ENCODE measurements at regions not wholly inside any gene's neighbourhood (a gene's known extent, or its start where the extent isn't known, plus 50 kb on each side); places are given as distances from the start of the nearest gene placed in this dataset.
"Not testable (repeated sequence)": the region's sequence is repeated elsewhere in the genome, so short reads cannot be mapped to it uniquely, and the experiment has no call there.

DNA sequence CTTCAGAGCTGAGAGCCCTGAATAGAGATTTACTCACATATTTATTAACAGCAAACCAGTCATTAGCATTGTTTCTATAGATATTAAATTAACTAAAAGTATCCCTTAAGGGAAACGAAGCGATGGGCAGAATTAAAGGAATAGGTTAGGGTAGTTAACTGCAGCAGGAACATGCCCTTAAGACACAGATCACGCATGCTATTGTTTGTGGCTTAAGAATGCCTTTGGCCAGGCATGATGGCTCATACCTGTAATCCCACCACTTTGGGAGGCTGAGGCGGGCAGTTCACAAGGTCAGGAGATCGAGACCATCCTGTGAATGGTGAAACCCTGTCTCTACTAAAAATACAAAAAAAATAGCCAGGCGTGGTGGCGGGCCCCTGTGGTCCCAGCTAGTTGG is 310.9 kb upstream of the MEX3C start:
- 14% methylated on average over 7 of the region's 7 CpGs for WGBS (ENCODE audit: insufficient coverage, insufficient replicate concordance, low lambda C conversion rate, missing lambda C conversion rate)
- FAIRE-seq; CTCF ChIA-PET; SMC1A ChIA-PET (ENCODE audit: uncharacterized antibody, unreplicated experiment); H3K9me3 ChIP-seq (replicated peaks; ENCODE audit: control insufficient read depth, insufficient read depth, low read length); RAD21 ChIA-PET (ENCODE audit: unreplicated experiment); ATAC-seq; H3K4me2 ChIP-seq (ENCODE audit: control insufficient read depth, insufficient read depth); intact Hi-C loops (cut with micrococcal nuclease; ENCODE audit: unreplicated experiment); H3K27me3 ChIP-seq (replicated peaks in 1 of 2; ENCODE audit: control insufficient read depth in 2 of 2, insufficient read depth in 2 of 2, low read length in 1 of 2); H4K20me1 ChIP-seq (ENCODE audit: control insufficient read depth, insufficient read depth); H3K79me2 ChIP-seq (ENCODE audit: control insufficient read depth, insufficient read depth, low read length); H3K4me1 ChIP-seq (ENCODE audit: control insufficient read depth, insufficient read depth, low read length); BruUV-seq (replicated peaks); DNase-seq (ENCODE audit: low read depth, low spot score); H3K36me3 ChIP-seq (ENCODE audit: control insufficient read depth in 2 of 2, insufficient read depth in 2 of 2, low read length in 1 of 2); H3K27ac ChIP-seq (ENCODE audit: control insufficient read depth, insufficient read depth); in situ Hi-C loops (cut with MboI); H3K4me3 ChIP-seq; H2AFZ ChIP-seq (ENCODE audit: control insufficient read depth, low read depth, low read length); H3K9ac ChIP-seq (ENCODE audit: control insufficient read depth, insufficient read depth, low read length): not testable (repeated sequence)
- POLR2A ChIA-PET = interaction anchor here (0.7 kb wide), 1 partner anchor 851 kb away, joined by 5 read pairs; no protein-coding TSS in a partner anchor

DNA sequence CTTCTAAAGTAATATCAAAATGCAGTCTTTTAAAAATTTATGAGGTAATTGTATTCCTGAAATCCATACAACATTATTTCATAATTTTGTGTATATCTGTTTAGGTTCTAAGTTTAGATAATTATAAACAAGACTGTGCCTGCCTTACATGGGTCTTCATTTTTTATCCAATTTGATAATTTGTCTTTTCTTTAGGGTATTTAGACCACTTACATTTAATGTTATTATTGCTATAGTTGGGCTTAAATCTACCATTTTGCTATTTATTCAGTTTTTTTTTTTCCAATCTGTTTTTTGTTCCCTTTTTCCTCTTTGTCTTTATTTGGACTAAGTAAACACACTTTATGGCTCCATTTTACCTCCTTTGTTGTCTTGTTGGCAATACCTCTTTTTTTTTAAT is 312.5 kb upstream of the MEX3C start:
- H3K4me3 ChIP-seq = no peak overlapping the region
- POLR2A ChIA-PET = no interaction called here
- H3K4me2 ChIP-seq (ENCODE audit: control insufficient read depth, insufficient read depth) = no peak overlapping the region
- CTCF ChIA-PET = no interaction called here
- no peaks in the 10 kb centered on the region for H3K9me3 ChIP-seq (replicated peaks; ENCODE audit: control insufficient read depth, insufficient read depth, low read length)
- intact Hi-C loops (cut with micrococcal nuclease; ENCODE audit: unreplicated experiment) = no loop called here
- FAIRE-seq = no peak
- H3K27me3 ChIP-seq (replicated peaks in 1 of 2; ENCODE audit: control insufficient read depth in 2 of 2, insufficient read depth in 2 of 2, low read length in 1 of 2) = no peaks in the 10 kb centered on the region
- no peak overlapping the region for H3K9ac ChIP-seq (ENCODE audit: control insufficient read depth, insufficient read depth, low read length)
- DNase-seq (ENCODE audit: low read depth, low spot score) = no peak
- no peaks in the 10 kb centered on the region for H3K79me2 ChIP-seq (ENCODE audit: control insufficient read depth, insufficient read depth, low read length)
- RAD21 ChIA-PET (ENCODE audit: unreplicated experiment) = no interaction called here
- no peaks in the 10 kb centered on the region for H3K36me3 ChIP-seq (ENCODE audit: control insufficient read depth in 2 of 2, insufficient read depth in 2 of 2, low read length in 1 of 2)
- H4K20me1 ChIP-seq (ENCODE audit: control insufficient read depth, insufficient read depth) = no peaks in the 10 kb centered on the region
- no peak overlapping the region for H2AFZ ChIP-seq (ENCODE audit: control insufficient read depth, low read depth, low read length)
- in situ Hi-C loops (cut with MboI) = no loop called here
- no peaks in the 10 kb centered on the region for H3K4me1 ChIP-seq (ENCODE audit: control insufficient read depth, insufficient read depth, low read length)
- H3K27ac ChIP-seq (ENCODE audit: control insufficient read depth, insufficient read depth) = no peak overlapping the region
- no peak for ATAC-seq
- SMC1A ChIA-PET (ENCODE audit: uncharacterized antibody, unreplicated experiment) = no interaction called here
- BruUV-seq (replicated peaks) = no TSS peak
- no peak for TF ChIP-seq ZNF274 (IDR thresholded peaks at IDR 0.05; ENCODE audit: insufficient read depth, insufficient read length)
- no peak for TF ChIP-seq NBN (IDR thresholded peaks at IDR 0.05)
- no peak for TF ChIP-seq PML (IDR thresholded peaks at IDR 0.05; ENCODE audit: low read length)
- TF ChIP-seq CBFB (IDR thresholded peaks at IDR 0.05; ENCODE audit: low read depth) = no peak
- no peak for TF ChIP-seq NR2C2 (IDR thresholded peaks at IDR 0.05; ENCODE audit: borderline replicate concordance, control insufficient read depth, insufficient read length, low read depth)
- TF ChIP-seq PAX8 (IDR thresholded peaks at IDR 0.05) = no peak
- TF ChIP-seq, protein P1, sequence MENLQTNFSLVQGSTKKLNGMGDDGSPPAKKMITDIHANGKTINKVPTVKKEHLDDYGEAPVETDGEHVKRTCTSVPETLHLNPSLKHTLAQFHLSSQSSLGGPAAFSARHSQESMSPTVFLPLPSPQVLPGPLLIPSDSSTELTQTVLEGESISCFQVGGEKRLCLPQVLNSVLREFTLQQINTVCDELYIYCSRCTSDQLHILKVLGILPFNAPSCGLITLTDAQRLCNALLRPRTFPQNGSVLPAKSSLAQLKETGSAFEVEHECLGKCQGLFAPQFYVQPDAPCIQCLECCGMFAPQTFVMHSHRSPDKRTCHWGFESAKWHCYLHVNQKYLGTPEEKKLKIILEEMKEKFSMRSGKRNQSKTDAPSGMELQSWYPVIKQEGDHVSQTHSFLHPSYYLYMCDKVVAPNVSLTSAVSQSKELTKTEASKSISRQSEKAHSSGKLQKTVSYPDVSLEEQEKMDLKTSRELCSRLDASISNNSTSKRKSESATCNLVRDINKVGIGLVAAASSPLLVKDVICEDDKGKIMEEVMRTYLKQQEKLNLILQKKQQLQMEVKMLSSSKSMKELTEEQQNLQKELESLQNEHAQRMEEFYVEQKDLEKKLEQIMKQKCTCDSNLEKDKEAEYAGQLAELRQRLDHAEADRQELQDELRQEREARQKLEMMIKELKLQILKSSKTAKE (IDR thresholded peaks at IDR 0.05; ENCODE audit: low read depth, poor library complexity, severe bottlenecking) = no peak
- TF ChIP-seq EP300 (IDR thresholded peaks at IDR 0.05; ENCODE audit: borderline replicate concordance in 1 of 2, control insufficient read depth in 1 of 2, low read depth in 2 of 2, low read length in 2 of 2) = no peak
- TF ChIP-seq RUNX3 (IDR thresholded peaks at IDR 0.05; ENCODE audit: low read length) = no peak
- no peak for TF ChIP-seq ZSCAN29 (IDR thresholded peaks at IDR 0.05)
- TF ChIP-seq, protein P2, sequence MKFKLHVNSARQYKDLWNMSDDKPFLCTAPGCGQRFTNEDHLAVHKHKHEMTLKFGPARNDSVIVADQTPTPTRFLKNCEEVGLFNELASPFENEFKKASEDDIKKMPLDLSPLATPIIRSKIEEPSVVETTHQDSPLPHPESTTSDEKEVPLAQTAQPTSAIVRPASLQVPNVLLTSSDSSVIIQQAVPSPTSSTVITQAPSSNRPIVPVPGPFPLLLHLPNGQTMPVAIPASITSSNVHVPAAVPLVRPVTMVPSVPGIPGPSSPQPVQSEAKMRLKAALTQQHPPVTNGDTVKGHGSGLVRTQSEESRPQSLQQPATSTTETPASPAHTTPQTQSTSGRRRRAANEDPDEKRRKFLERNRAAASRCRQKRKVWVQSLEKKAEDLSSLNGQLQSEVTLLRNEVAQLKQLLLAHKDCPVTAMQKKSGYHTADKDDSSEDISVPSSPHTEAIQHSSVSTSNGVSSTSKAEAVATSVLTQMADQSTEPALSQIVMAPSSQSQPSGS (IDR thresholded peaks at IDR 0.05; ENCODE audit: low read length) = no peak
- TF ChIP-seq, protein P3, sequence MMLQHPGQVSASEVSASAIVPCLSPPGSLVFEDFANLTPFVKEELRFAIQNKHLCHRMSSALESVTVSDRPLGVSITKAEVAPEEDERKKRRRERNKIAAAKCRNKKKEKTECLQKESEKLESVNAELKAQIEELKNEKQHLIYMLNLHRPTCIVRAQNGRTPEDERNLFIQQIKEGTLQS (IDR thresholded peaks at IDR 0.05; ENCODE audit: borderline replicate concordance, extremely low read depth, low read depth, low read length) = no peak
- TF ChIP-seq IKZF1 (conservative IDR thresholded peaks at IDR 0.05) = no peak
- TF ChIP-seq JUND (IDR thresholded peaks at IDR 0.05; ENCODE audit: low read depth, low read length) = no peak
- TF ChIP-seq EGR1 (IDR thresholded peaks at IDR 0.05; ENCODE audit: borderline replicate concordance in 1 of 2, low read depth in 2 of 2, low read length in 2 of 2) = no peak
- no peak for TF ChIP-seq RAD21 (IDR thresholded peaks at IDR 0.05; ENCODE audit: insufficient read depth, low read depth, low read length)

Data from GM12878 (cell line).